ENCODE measurements at regions not wholly inside any gene's neighbourhood (a gene's known extent, or its start where the extent isn't known, plus 50 kb on each side); places are given as distances from the start of the nearest gene placed in this dataset.

DNA sequence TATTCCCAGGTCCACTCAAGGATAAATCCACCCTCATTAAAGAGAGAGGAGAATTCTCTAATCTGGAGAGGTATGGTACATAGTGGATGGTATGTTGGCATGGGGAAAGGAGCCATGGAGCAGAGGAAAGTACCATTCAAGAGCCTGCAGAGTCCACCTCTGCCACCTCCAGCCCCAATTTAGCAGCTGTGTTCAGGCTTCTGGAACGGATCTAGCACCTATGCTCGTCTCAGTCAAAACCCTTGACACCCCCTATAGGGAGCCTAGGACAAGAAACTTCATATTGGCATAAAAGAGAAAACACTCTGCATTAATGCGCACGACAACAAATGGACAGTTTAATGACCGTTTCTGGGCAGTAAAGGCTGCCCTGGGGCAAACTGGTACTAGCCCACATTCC is 161.1 kb upstream of the FAM78B start:
- no peak for DNase-seq (ENCODE audit: low spot score)
- TF ChIP-seq CTCF (IDR thresholded peaks at IDR 0.05; ENCODE audit: borderline replicate concordance, control extremely low read depth, extremely low read depth, insufficient read depth, missing control alignments) = no peak
- in situ Hi-C loops (cut with MboI; ENCODE audit: low sequenced_read_pairs, unreplicated experiment) = no loop called here

GRCh38 chr1:166328956-166329355 is 162.2 kb upstream of the FAM78B start:
- no peak for DNase-seq (ENCODE audit: low spot score)
- no peak for TF ChIP-seq CTCF (IDR thresholded peaks at IDR 0.05; ENCODE audit: borderline replicate concordance, control extremely low read depth, extremely low read depth, insufficient read depth, missing control alignments)
- in situ Hi-C loops (cut with MboI; ENCODE audit: low sequenced_read_pairs, unreplicated experiment) = no loop called here

GRCh38 chr1:166330096-166330495 is 163.3 kb upstream of the FAM78B start:
- no peak for DNase-seq (ENCODE audit: low spot score)
- in situ Hi-C loops (cut with MboI; ENCODE audit: low sequenced_read_pairs, unreplicated experiment) = no loop called here
- TF ChIP-seq CTCF (IDR thresholded peaks at IDR 0.05; ENCODE audit: borderline replicate concordance, control extremely low read depth, extremely low read depth, insufficient read depth, missing control alignments) = no peak

DNA sequence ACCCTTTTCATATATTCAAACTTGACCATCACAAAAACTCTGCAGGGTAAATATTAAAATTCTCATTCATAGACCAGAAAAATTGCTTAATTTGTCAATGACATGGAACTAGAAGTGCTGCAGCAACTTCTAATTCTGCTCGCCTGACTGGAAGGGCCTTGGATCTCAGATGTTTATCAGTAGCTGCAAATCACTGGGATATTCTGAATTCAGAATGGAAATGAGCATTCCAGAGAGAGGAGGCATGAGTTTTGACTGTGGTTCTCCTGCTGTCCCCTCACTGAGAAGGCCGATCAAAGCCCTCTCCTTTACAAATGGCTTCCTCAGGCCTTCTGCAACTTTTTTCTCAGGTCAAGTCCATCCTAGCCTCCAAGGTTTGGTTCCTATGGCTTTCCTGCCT is 171.3 kb upstream of the FAM78B start:
- TF ChIP-seq CTCF (IDR thresholded peaks at IDR 0.05; ENCODE audit: borderline replicate concordance, control extremely low read depth, extremely low read depth, insufficient read depth, missing control alignments) = no peak

GRCh38 chr1:166340709-166341108 is 173.9 kb upstream of the FAM78B start:
- in situ Hi-C loops (cut with MboI; ENCODE audit: low sequenced_read_pairs, unreplicated experiment) = no loop called here
- no peak for TF ChIP-seq CTCF (IDR thresholded peaks at IDR 0.05; ENCODE audit: borderline replicate concordance, control extremely low read depth, extremely low read depth, insufficient read depth, missing control alignments)
- DNase-seq (ENCODE audit: low spot score) = no peak

More for the DNA sequence above, 171.3 kb upstream of the FAM78B start:
- DNase-seq (ENCODE audit: low spot score) = no peak
- in situ Hi-C loops (cut with MboI; ENCODE audit: low sequenced_read_pairs, unreplicated experiment) = no loop called here

DNA sequence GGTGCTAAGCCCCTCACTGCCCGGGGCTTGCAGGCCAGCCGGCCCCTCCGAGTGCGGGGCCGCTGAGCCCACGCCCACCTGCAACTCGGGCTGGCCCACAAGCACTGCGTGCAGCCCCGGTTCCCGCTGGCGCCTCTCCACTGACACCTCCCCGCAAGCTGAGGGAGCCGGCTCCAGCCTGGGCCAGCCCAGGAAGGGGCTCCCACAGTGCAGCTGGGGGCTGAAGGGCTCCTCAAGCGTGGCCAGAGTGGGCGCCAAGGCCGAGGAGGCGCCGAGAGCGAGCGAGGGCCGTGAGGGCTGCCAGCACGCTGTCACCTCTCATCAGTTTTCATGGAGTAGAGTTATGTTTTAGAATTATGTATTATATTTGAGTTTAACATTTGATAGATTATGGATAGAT is 176.5 kb upstream of the FAM78B start:
- no peak for DNase-seq (ENCODE audit: low spot score)
- TF ChIP-seq CTCF (IDR thresholded peaks at IDR 0.05; ENCODE audit: borderline replicate concordance, control extremely low read depth, extremely low read depth, insufficient read depth, missing control alignments) = no peak
- in situ Hi-C loops (cut with MboI; ENCODE audit: low sequenced_read_pairs, unreplicated experiment) = no loop called here

DNA sequence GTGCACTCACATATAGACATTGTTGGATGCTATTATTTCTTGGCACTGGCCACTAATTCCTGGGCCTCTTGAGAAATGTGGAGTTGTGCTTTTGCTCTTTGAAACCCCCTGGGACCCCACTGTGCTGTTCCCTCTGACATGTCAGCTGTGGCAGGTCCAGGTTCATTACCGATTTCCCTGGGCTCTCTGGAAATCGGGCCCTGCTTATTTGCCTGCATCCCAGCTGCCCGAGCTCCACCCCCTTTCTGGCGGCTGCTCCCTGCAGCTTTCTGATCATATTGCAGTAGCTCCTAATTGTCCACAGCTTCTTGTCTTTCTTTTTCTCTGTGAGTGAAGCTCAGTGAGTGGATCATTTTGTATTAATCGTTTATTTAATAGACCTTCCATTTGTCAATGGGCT is 183.7 kb upstream of the FAM78B start:
- in situ Hi-C loops (cut with MboI; ENCODE audit: low sequenced_read_pairs, unreplicated experiment) = no loop called here
- DNase-seq (ENCODE audit: low spot score) = no peak
- no peak for TF ChIP-seq CTCF (IDR thresholded peaks at IDR 0.05; ENCODE audit: borderline replicate concordance, control extremely low read depth, extremely low read depth, insufficient read depth, missing control alignments)
